Tibial nerve (tissue), 4 donors: ENCODE measurements at regions not wholly inside any gene's neighbourhood (a gene's known extent, or its start where the extent isn't known, plus 50 kb on each side); places are given as distances from the start of the nearest gene placed in this dataset.

Experiments used
- DNase-seq, 2 donors: peaks; one replicate each; pipeline ENCODE4 v3.0.0-alpha.2; 2019; ENCODE audit warnings: low spot score in 2 of 2
- H3K27ac ChIP-seq, 4 donors: fragments of 200-600 bp; sonication (generic) in 3 of 4; one replicate each; pipeline ENCODE4 v1.5.1; 2017 to 2019; ENCODE audit warnings: mild to moderate bottlenecking in 1 of 4
- H3K27me3 ChIP-seq, 2 donors: fragments of 200-600 bp; sonication (generic) in 1 of 2; one replicate each; pipeline versions ENCODE4 v1.5.1 to v1.6.0; 2017 to 2019
- H3K36me3 ChIP-seq, 3 donors: fragments of 200-600 bp; sonication (generic); one replicate each; pipeline ENCODE4 v1.5.1; 2018 to 2019
- H3K4me1 ChIP-seq, 4 donors: fragments of 200-600 bp; sonication (generic) in 3 of 4; one replicate each; pipeline ENCODE4 v1.5.1; 2017 to 2019
- H3K4me3 ChIP-seq, 4 donors: fragments of 200-600 bp; sonication (generic) in 3 of 4; one replicate each; pipeline ENCODE4 v1.5.1; 2017 to 2019; ENCODE audit warnings: mild to moderate bottlenecking in 1 of 4, moderate library complexity in 1 of 4
- H3K9me3 ChIP-seq, 4 donors: fragments of 200-600 bp; sonication (generic) in 3 of 4; one replicate each; pipeline ENCODE4 v1.5.1; 2017 to 2019
- EP300 ChIP-seq, 2 donors: sonication (generic); formaldehyde crosslinking; IDR thresholded peaks; one replicate each; pipeline ENCODE4 v1.6.1; 2017; ENCODE audit warnings: antibody characterized with exemption in 2 of 2, mild to moderate bottlenecking in 1 of 2
- POLR2A ChIP-seq, 2 donors: fragments of 450-650 bp; IDR thresholded peaks; one replicate each; pipeline ENCODE4 v1.6.1; 2017; ENCODE audit warnings: antibody characterized with exemption in 2 of 2, mild to moderate bottlenecking in 2 of 2, moderate library complexity in 2 of 2
- WGBS, 2 donors: methylation state at CpG; one replicate each; pipeline ENCODE4 v1.1.5; 2018; 5-methylcytosine and 5-hydroxymethylcytosine counted together
- TF ChIP-seq, protein P1 (sequence below), 5 experiments: fragments of 200-600 bp in 3 of 5; fragments of 450-650 bp in 2 of 5; sonication (generic) in 3 of 5; IDR thresholded peaks; one replicate each; pipeline ENCODE4 v1.5.1; 2016 to 2019; ENCODE audit warnings: antibody characterized with exemption in 5 of 5, mild to moderate bottlenecking in 3 of 5, moderate library complexity in 2 of 5

DNA sequence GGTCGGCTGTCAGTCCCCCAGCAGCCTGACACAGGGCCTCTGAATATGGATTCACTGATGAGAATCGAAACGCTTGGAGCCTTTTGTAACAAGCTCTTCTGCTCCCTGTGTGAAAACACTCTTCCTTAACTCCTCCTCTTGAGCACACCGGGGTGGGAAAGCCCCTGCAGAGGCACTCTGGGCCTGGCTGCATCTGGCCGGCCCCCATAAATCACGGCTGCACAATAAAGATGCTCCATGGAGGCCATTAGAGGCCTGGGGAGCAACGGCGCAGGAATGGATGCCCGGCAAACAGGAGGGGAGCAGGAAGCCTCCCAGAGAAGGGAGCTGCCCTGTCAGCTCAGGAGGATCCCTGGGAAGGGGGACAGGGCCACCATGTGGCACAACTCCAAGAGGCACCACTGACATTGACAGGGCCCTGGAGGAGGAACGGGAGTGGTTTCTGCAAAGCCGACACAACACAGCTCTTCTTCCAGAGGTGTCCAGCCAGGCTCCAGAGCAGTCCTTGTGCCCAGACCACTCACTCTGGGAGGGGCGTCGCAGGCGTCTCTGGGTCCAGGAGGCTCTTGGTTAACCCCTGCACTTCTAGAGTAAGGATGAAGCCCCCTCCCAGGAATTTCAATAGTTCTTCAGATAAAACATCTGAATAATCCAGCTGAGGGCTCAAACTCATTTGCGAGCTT, 509.3 kb upstream of the PPP2R3A start:
- no peak for TF ChIP-seq POLR2A (IDR thresholded peaks at IDR 0.05)
- no peak for TF ChIP-seq EP300 (IDR thresholded peaks at IDR 0.05)
- TF ChIP-seq, protein P1, sequence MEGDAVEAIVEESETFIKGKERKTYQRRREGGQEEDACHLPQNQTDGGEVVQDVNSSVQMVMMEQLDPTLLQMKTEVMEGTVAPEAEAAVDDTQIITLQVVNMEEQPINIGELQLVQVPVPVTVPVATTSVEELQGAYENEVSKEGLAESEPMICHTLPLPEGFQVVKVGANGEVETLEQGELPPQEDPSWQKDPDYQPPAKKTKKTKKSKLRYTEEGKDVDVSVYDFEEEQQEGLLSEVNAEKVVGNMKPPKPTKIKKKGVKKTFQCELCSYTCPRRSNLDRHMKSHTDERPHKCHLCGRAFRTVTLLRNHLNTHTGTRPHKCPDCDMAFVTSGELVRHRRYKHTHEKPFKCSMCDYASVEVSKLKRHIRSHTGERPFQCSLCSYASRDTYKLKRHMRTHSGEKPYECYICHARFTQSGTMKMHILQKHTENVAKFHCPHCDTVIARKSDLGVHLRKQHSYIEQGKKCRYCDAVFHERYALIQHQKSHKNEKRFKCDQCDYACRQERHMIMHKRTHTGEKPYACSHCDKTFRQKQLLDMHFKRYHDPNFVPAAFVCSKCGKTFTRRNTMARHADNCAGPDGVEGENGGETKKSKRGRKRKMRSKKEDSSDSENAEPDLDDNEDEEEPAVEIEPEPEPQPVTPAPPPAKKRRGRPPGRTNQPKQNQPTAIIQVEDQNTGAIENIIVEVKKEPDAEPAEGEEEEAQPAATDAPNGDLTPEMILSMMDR (IDR thresholded peaks at IDR 0.05), result no peak

DNA sequence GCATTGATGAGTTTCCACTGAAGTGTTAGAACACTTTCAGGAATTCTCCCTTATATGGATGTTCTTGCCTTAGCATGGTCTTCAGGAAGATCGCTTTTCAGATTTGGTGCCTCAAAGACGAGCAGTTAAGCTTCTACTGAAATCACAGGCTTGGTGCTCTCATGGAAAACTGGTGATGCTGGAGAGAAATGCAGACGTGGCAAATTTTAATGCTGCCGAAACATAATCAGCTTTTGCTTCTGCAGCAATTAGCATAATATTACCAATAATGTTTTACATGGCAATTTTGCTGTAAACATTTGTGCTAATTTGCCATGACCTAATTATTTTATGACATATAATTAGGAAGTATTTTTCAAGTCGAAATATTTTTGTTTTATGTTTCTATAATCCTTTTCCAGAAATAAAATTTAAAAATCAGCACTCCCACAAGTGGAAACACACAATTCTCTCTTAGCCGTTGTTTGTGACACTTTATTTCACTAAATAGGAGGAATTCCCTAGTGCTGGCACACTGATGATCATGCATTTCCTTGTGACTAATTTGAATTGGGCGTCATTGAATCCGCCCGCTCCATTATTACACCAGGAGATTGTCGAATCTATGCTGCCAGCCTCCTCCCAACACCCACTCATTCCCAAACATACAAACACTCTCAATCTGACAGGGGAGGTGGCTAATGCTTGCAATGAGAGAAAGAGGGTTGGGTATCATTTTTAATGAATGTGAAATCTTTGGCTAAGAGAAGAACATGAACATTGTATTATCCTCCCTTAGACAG, 506.8 kb upstream of the PPP2R3A start:
- 57 to 60% methylated on average over 10 of the region's 10 CpGs for WGBS, 2 donors
- H3K27ac ChIP-seq, result no peak overlapping the region
- no peak for DNase-seq
- no peak overlapping the region for H3K4me3 ChIP-seq
- no peaks in the 10 kb centered on the region for H3K9me3 ChIP-seq
- no peaks in the 10 kb centered on the region for H3K4me1 ChIP-seq
- TF ChIP-seq, protein P1 (IDR thresholded peaks at IDR 0.05), result no peak
- no peaks in the 10 kb centered on the region for H3K27me3 ChIP-seq
- H3K36me3 ChIP-seq, result no peaks in the 10 kb centered on the region

More for the DNA sequence above, 509.3 kb upstream of the PPP2R3A start:
- no peaks in the 10 kb centered on the region for H3K36me3 ChIP-seq
- no peak overlapping the region for H3K4me3 ChIP-seq
- H3K27me3 ChIP-seq, result no peaks in the 10 kb centered on the region
- no peak overlapping the region for H3K27ac ChIP-seq
- H3K4me1 ChIP-seq, result no peaks in the 10 kb centered on the region
- DNase-seq, result no peak
- no peaks in the 10 kb centered on the region for H3K9me3 ChIP-seq
- WGBS, 2 donors, result 12 to 13% methylated on average over 13 to 15 of the region's 15 CpGs

DNA sequence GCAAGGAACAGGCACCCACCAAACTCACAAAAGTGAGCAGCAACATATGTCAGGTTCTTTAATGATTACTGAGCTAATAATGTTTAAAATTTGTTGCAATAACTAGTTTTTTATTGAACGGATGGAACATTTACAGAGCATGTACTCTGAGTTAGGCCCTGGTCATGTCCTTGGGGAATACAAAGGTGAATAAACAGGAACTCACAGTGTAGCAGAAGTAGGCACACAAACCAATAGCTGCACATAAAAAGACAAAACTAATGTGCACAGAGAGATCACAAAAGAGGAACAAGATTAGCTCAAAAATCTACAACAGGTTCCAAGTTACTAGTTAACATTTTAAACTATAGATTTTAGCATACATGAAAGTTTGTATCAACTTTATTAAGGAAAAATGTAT, 505.3 kb upstream of the PPP2R3A start:
- Histone ChIP-seq H3K4me3 (no peak overlapping the region), H3K4me1 (no peaks in the 10 kb centered on the region), H3K9me3 (no peaks in the 10 kb centered on the region), H3K27me3 (no peaks in the 10 kb centered on the region), H3K27ac (no peak overlapping the region), H3K36me3 (no peaks in the 10 kb centered on the region)
- DNase-seq, result no peak
- TF ChIP-seq, protein P1 (IDR thresholded peaks at IDR 0.05), result no peak
- no peak for TF ChIP-seq POLR2A (IDR thresholded peaks at IDR 0.05)
- WGBS, 2 donors, result 56 to 71% methylated on average over 1 of the region's 1 CpG

GRCh38 chr3:135471911-135472310, 493.6 kb upstream of the PPP2R3A start:
- Histone ChIP-seq H3K9me3 (no peaks in the 10 kb centered on the region), H3K27ac (no peak overlapping the region), H3K4me3 (no peak overlapping the region), H3K36me3 (no peaks in the 10 kb centered on the region), H3K4me1 (no peaks in the 10 kb centered on the region), H3K27me3 (no peaks in the 10 kb centered on the region)
- no peak for DNase-seq
- TF ChIP-seq, protein P1 (IDR thresholded peaks at IDR 0.05), result no peak
- TF ChIP-seq EP300 (IDR thresholded peaks at IDR 0.05) (no peak), POLR2A (IDR thresholded peaks at IDR 0.05) (no peak)
- 84 to 87% methylated on average over 1 of the region's 1 CpG for WGBS, 2 donors

- no peak overlapping the region for H3K4me3 ChIP-seq
- no peaks in the 10 kb centered on the region for H3K36me3 ChIP-seq
- H3K27me3 ChIP-seq, result no peaks in the 10 kb centered on the region
- H3K27ac ChIP-seq, result no peak overlapping the region
- H3K9me3 ChIP-seq, result no peaks in the 10 kb centered on the region
- no peaks in the 10 kb centered on the region for H3K4me1 ChIP-seq
- no peak for DNase-seq
- TF ChIP-seq, protein P1 (IDR thresholded peaks at IDR 0.05), result no peak
- TF ChIP-seq EP300 (IDR thresholded peaks at IDR 0.05) (no peak), POLR2A (IDR thresholded peaks at IDR 0.05) (no peak)
Measured at GRCh38 chr3:135473449-135473848, 492.1 kb upstream of the PPP2R3A start.
